Adrenal gland (tissue), 9 donors: ENCODE measurements at regions not wholly inside any gene's neighbourhood (a gene's known extent, or its start where the extent isn't known, plus 50 kb on each side); places are given as distances from the start of the nearest gene placed in this dataset.

Source experiments
- DNase-seq, 7 donors: peaks; one replicate each; pipeline ENCODE4 v3.0.0-alpha.2; 2019 to 2020
- H3K27ac ChIP-seq, 5 donors: fragments of 200-600 bp; sonication (generic) in 4 of 5; 1 replicate in 3 of 5; 2 replicates in 2 of 5; pipeline versions ENCODE4 v1.5.1 to v1.8.0; 2016 to 2020; ENCODE audit warnings: mild to moderate bottlenecking in 1 of 5
- H3K27me3 ChIP-seq: fragments of 200-600 bp; 2 replicates; pipeline ENCODE4 v1.8.0; 2021
- H3K36me3 ChIP-seq, 2 donors: fragments of 200-600 bp; replicated peaks in 1 of 2; 1 replicate in 1 of 2; 2 replicates in 1 of 2; pipeline versions ENCODE4 v1.5.1 to v1.8.0; 2018 to 2022
- H3K4me1 ChIP-seq, 2 donors: fragments of 200-600 bp; replicated peaks in 1 of 2; 1 replicate in 1 of 2; 2 replicates in 1 of 2; pipeline versions ENCODE4 v1.5.1 to v1.8.0; 2018 to 2021
- H3K4me3 ChIP-seq, 4 donors: fragments of 200-600 bp; sonication (generic) in 3 of 4; one replicate each; pipeline ENCODE4 v1.5.1; 2016 to 2018
- H3K9me3 ChIP-seq, 3 donors: fragments of 200-600 bp; sonication (generic) in 1 of 3; replicated peaks in 1 of 3; 1 replicate in 2 of 3; 2 replicates in 1 of 3; pipeline versions ENCODE4 v1.5.1 to v1.8.0; 2016 to 2021
- CTCF ChIP-seq, 6 experiments: fragments of 450-650 bp in 4 of 6; fragments of 200-600 bp in 2 of 6; sonication (generic) in 1 of 6; IDR thresholded peaks; 1 replicate in 5 of 6; 2 replicates in 1 of 6; pipeline versions ENCODE4 v1.5.1 to v1.8.0; 2016 to 2021; ENCODE audit warnings: antibody characterized with exemption in 6 of 6, mild to moderate bottlenecking in 2 of 6, moderate library complexity in 1 of 6
- POLR2A ChIP-seq, 2 donors: fragments of 450-650 bp; IDR thresholded peaks; one replicate each; pipeline ENCODE4 v1.6.1; 2017; ENCODE audit warnings: antibody characterized with exemption in 2 of 2, mild to moderate bottlenecking in 2 of 2, moderate library complexity in 1 of 2
- WGBS, 4 donors: extraction: QIAGEN DNeasy Blood & Tissue Kit in 2 of 4; methylation state at CpG; one replicate each; pipeline versions ENCODE4 v1.1.5 to v1.1.7; 2013 to 2017; 5-methylcytosine and 5-hydroxymethylcytosine counted together
- intact Hi-C, 2 donors: fragments of 100-400 bp; cut with DNase I; formaldehyde crosslinking; loops; one replicate each; pipeline versions ENCODE4 v1.14.1 to v1.15.0; 2022 to 2023
- donor health status: healthy with polysubstance abuse.
- donor health status: Bipolar disorder and iron deficiency.
- donor health status: DM: yes; HTN: yes; CAD: no.
- donor health status: DM: no; HTN: no; CAD: no.
- donor health status: DM: no; HTN: no; CAD: no.

- peak in 2 of 7 donors; percentile 1 to 24 for DNase-seq
Observed at GRCh38 chr13:111911121-111911720, 155.7 kb upstream of the SOX1 start.

GRCh38 chr13:111911754-111912452 lies 155.0 kb upstream of the SOX1 start:
- TF ChIP-seq CTCF (IDR thresholded peaks at IDR 0.05) (no peak), POLR2A (IDR thresholded peaks at IDR 0.05) (no peak)
- Histone ChIP-seq H3K4me3 (no peak overlapping the region), H3K27me3 (no peaks in the 10 kb centered on the region), H3K4me1 (no peaks in the 10 kb centered on the region), H3K9me3 (no peaks in the 10 kb centered on the region), H3K27ac (no peak overlapping the region), H3K36me3 (no peaks in the 10 kb centered on the region)
- 76 to 86% (median 81%) methylated on average over 11 of the region's 11 CpGs for WGBS, 4 donors
- DNase-seq: peak in 2 of 7 donors; percentile 6 to 30
- intact Hi-C loops: no loop called here

More at GRCh38 chr13:111911121-111911720, 155.7 kb upstream of the SOX1 start:
- intact Hi-C loops: no loop called here
- H3K4me1 ChIP-seq: no peaks in the 10 kb centered on the region
- TF ChIP-seq CTCF (IDR thresholded peaks at IDR 0.05): no peak
- TF ChIP-seq POLR2A (IDR thresholded peaks at IDR 0.05): no peak
- 59 to 85% (median 75%) methylated on average over 8 to 11 of the region's 11 CpGs for WGBS, 4 donors
- H3K27ac ChIP-seq: no peak overlapping the region
- H3K4me3 ChIP-seq: no peak overlapping the region
- H3K9me3 ChIP-seq: no peaks in the 10 kb centered on the region
- H3K27me3 ChIP-seq: no peaks in the 10 kb centered on the region
- no peaks in the 10 kb centered on the region for H3K36me3 ChIP-seq

GRCh38 chr13:111912453-111912866 lies 154.5 kb upstream of the SOX1 start:
- 86 to 89% (median 88%) methylated on average over 14 to 16 of the region's 16 CpGs for WGBS, 4 donors
- peak in 3 of 7 donors; percentile 4 to 37 (median 7) for DNase-seq
- Histone ChIP-seq H3K27me3 (no peaks in the 10 kb centered on the region), H3K27ac (no peak overlapping the region), H3K36me3 (no peaks in the 10 kb centered on the region), H3K9me3 (no peaks in the 10 kb centered on the region), H3K4me1 (no peaks in the 10 kb centered on the region), H3K4me3 (no peak overlapping the region)
- intact Hi-C loops: no loop called here
- TF ChIP-seq POLR2A (IDR thresholded peaks at IDR 0.05): no peak
- no peak for TF ChIP-seq CTCF (IDR thresholded peaks at IDR 0.05)

- peak in 3 of 7 donors; percentile 7 to 35 (median 9) for DNase-seq
- no peaks in the 10 kb centered on the region for H3K9me3 ChIP-seq
Observed at GRCh38 chr13:111912991-111913760, 153.8 kb upstream of the SOX1 start.

More at GRCh38 chr13:111912991-111913760, 153.8 kb upstream of the SOX1 start:
- intact Hi-C loops: no loop called here
- Histone ChIP-seq H3K4me3 (no peak overlapping the region), H3K27ac (no peak overlapping the region), H3K36me3 (no peaks in the 10 kb centered on the region), H3K27me3 (no peaks in the 10 kb centered on the region), H3K4me1 (no peaks in the 10 kb centered on the region)
- TF ChIP-seq CTCF (IDR thresholded peaks at IDR 0.05) (no peak), POLR2A (IDR thresholded peaks at IDR 0.05) (no peak)
- 63 to 69% (median 66%) methylated on average over 25 of the region's 25 CpGs for WGBS, 4 donors
